Heart left ventricle (tissue), 16 donors: ENCODE measurements at regions not wholly inside any gene's neighbourhood (a gene's known extent, or its start where the extent isn't known, plus 50 kb on each side); places are given as distances from the start of the nearest gene placed in this dataset.

Experiments used
- ATAC-seq, 4 donors: fragments of 200-7000 bp; cut with Tn5 transposase; one replicate each; pipeline ENCODE4 v1.9.1; 2020 to 2022; ENCODE audit warnings: moderate library complexity in 4 of 4, mild to moderate bottlenecking in 3 of 4, moderate number of reproducible peaks in 1 of 4
- DNase-seq, 5 donors: peaks; one replicate each; pipeline ENCODE4 v3.0.0-alpha.2; 2020
- H3K27ac ChIP-seq, 12 donors: fragments of 200-600 bp; sonication (generic) in 4 of 12; one replicate each; pipeline versions ENCODE4 v1.5.0 to v1.8.0; 2016 to 2022; ENCODE audit warnings: mild to moderate bottlenecking in 2 of 12
- H3K27me3 ChIP-seq, 9 donors: fragments of 200-600 bp; sonication (generic) in 2 of 9; one replicate each; pipeline versions ENCODE4 v1.5.1 to v1.8.0; 2016 to 2022; ENCODE audit warnings: mild to moderate bottlenecking in 3 of 9
- H3K36me3 ChIP-seq, 9 donors: fragments of 200-600 bp; sonication (generic) in 2 of 9; one replicate each; pipeline versions ENCODE4 v1.5.0 to v1.8.0; 2018 to 2022; ENCODE audit warnings: mild to moderate bottlenecking in 2 of 9
- H3K4me1 ChIP-seq, 12 donors: fragments of 200-600 bp; sonication (generic) in 4 of 12; one replicate each; pipeline versions ENCODE4 v1.5.0 to v1.8.0; 2016 to 2022; ENCODE audit warnings: mild to moderate bottlenecking in 3 of 12
- H3K4me3 ChIP-seq, 12 donors: fragments of 200-600 bp; sonication (generic) in 4 of 12; one replicate each; pipeline versions ENCODE4 v1.5.0 to v1.8.0; 2017 to 2022; ENCODE audit warnings: mild to moderate bottlenecking in 9 of 12, moderate library complexity in 4 of 12
- H3K9me3 ChIP-seq, 12 donors: fragments of 200-600 bp; sonication (generic) in 4 of 12; one replicate each; pipeline versions ENCODE4 v1.5.0 to v1.8.0; 2016 to 2022; ENCODE audit warnings: mild to moderate bottlenecking in 1 of 12
- POLR2A ChIP-seq, 2 donors: fragments of 450-650 bp; IDR thresholded peaks; one replicate each; pipeline ENCODE4 v1.6.1; 2017; ENCODE audit warnings: antibody characterized with exemption in 2 of 2, mild to moderate bottlenecking in 2 of 2, moderate library complexity in 2 of 2
- WGBS, 4 donors: extraction: QIAGEN DNeasy Blood & Tissue Kit in 2 of 4; methylation state at CpG; one replicate each; pipeline versions ENCODE4 v1.1.5 to v1.1.7; 2013 to 2018; 5-methylcytosine and 5-hydroxymethylcytosine counted together
- intact Hi-C, 10 donors: fragments of 100-400 bp; cut with DNase I; formaldehyde crosslinking; loops; one replicate each; pipeline versions ENCODE4 v1.11.1 to v1.14.2; 2022
- TF ChIP-seq, protein P1 (sequence below), 12 donors: fragments of 200-600 bp; sonication (generic) in 4 of 12; IDR thresholded peaks; one replicate each; pipeline versions ENCODE4 v1.5.0 to v1.8.0; 2018 to 2022; ENCODE audit warnings: antibody characterized with exemption in 12 of 12, mild to moderate bottlenecking in 5 of 12
- donor health status: ischemic (EF 13 %, LVEDD 7.1; RV severe dilation, severe dysfunction).
- donor health status: healthy with polysubstance abuse.
- donor health status: DM: no; HTN: yes; CAD: no.
- donor health status: DM: no; HTN: no; CAD: no.
- donor health status: ischemic (EF 25% LVEDD 6.9; RV normal size, moderate dysfunction).
- donor health status: ischemic (EF 25% LVEDD 5.7; RV mildly dilated, moderate dysfunction).
- donor health status: healthy.
- donor health status: DM: yes; HTN: yes; CAD: no.
- donor health status: ischemic (EF 35%, LVEDD 5.7; RV mildly dilated, moderate dysfunction).
- donor health status: nonischemic (EF 11% LVEDD 7.7; RV severe dilation, severe dysfunction).
- donor health status: DM: yes; HTN: yes; CAD: no.
- donor health status: PGD.
- donor health status: ischemic (EF 29% LVEDD 5.4; RV normal size, mild dysfunction).
- donor health status: nonischemic (EF 23%, LVEDD 6.1; RV moderate dilation, normal function).

GRCh38 chr13:78040205-78040830 is 121.7 kb upstream of the EDNRB start:
- H3K9me3 ChIP-seq: no peaks in the 10 kb centered on the region
- intact Hi-C loops: loop anchor here in 1 of 10 donors (5.0 kb wide), 1 partner anchor 43 kb away; no protein-coding TSS in a partner anchor
- no peaks in the 10 kb centered on the region for H3K4me1 ChIP-seq
- ATAC-seq (no peak), DNase-seq (no peak)
- WGBS, 4 donors: 85 to 96% (median 93%) methylated on average over 4 of the region's 4 CpGs
- no peaks in the 10 kb centered on the region for H3K36me3 ChIP-seq
- no peak for TF ChIP-seq POLR2A (IDR thresholded peaks at IDR 0.05)
- TF ChIP-seq, protein P1, sequence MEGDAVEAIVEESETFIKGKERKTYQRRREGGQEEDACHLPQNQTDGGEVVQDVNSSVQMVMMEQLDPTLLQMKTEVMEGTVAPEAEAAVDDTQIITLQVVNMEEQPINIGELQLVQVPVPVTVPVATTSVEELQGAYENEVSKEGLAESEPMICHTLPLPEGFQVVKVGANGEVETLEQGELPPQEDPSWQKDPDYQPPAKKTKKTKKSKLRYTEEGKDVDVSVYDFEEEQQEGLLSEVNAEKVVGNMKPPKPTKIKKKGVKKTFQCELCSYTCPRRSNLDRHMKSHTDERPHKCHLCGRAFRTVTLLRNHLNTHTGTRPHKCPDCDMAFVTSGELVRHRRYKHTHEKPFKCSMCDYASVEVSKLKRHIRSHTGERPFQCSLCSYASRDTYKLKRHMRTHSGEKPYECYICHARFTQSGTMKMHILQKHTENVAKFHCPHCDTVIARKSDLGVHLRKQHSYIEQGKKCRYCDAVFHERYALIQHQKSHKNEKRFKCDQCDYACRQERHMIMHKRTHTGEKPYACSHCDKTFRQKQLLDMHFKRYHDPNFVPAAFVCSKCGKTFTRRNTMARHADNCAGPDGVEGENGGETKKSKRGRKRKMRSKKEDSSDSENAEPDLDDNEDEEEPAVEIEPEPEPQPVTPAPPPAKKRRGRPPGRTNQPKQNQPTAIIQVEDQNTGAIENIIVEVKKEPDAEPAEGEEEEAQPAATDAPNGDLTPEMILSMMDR (IDR thresholded peaks at IDR 0.05): no peak
- no peak overlapping the region for H3K4me3 ChIP-seq
- H3K27ac ChIP-seq: no peak overlapping the region
- H3K27me3 ChIP-seq: no peaks in the 10 kb centered on the region

DNA sequence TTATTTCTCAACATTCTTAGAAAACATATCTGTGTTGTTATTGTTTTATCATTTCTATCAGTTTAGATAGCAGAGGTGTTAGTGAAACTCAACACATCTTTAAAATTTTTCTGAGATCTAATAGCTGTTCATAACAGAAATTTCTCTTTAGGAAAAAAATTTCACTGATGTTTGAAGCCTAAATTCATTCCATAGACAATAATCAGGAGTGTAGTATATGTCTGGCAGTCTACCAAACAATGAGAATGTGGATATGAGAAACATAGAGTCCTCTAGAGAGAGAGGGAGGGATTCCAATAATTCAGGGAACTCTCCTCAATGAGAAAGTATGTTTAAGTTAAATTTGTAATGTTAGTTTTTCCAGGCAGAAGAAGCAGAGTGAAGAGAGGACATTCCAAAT is 118.2 kb upstream of the EDNRB start:
- peaks cover 0 to 3% (median 0%) of the 10 kb centered on the region in 12 donors for H3K4me1 ChIP-seq
- no peak for ATAC-seq
- no peaks in the 10 kb centered on the region for H3K27me3 ChIP-seq
- H3K27ac ChIP-seq: no peak overlapping the region
- H3K36me3 ChIP-seq: no peaks in the 10 kb centered on the region
- DNase-seq: no peak
- H3K9me3 ChIP-seq: no peaks in the 10 kb centered on the region
- intact Hi-C loops: no loop called here
- TF ChIP-seq POLR2A (IDR thresholded peaks at IDR 0.05): no peak
- TF ChIP-seq, protein P1 (IDR thresholded peaks at IDR 0.05): no peak
- H3K4me3 ChIP-seq: no peak overlapping the region

GRCh38 chr13:78035500-78035899 is 116.9 kb upstream of the EDNRB start:
- Histone ChIP-seq H3K27me3 (no peaks in the 10 kb centered on the region), H3K4me3 (no peak overlapping the region), H3K36me3 (no peaks in the 10 kb centered on the region), H3K27ac (no peak overlapping the region), H3K9me3 (no peaks in the 10 kb centered on the region), H3K4me1 (peaks cover 0 to 7% (median 0%) of the 10 kb centered on the region in 12 donors)
- no peak for TF ChIP-seq POLR2A (IDR thresholded peaks at IDR 0.05)
- TF ChIP-seq, protein P1 (IDR thresholded peaks at IDR 0.05): no peak
- intact Hi-C loops: no loop called here
- DNase-seq (no peak), ATAC-seq (peak in 1 of 4 donors; percentile 33)
- WGBS, 4 donors: 84 to 94% (median 93%) methylated on average over 1 of the region's 1 CpG

- no peaks in the 10 kb centered on the region for H3K36me3 ChIP-seq
- H3K4me3 ChIP-seq: no peak overlapping the region
- TF ChIP-seq, protein P1 (IDR thresholded peaks at IDR 0.05): no peak
- no peak for TF ChIP-seq POLR2A (IDR thresholded peaks at IDR 0.05)
- no peak for ATAC-seq
- no peak overlapping the region for H3K27ac ChIP-seq
- no peaks in the 10 kb centered on the region for H3K27me3 ChIP-seq
- intact Hi-C loops: no loop called here
- WGBS, 4 donors: 42 to 66% (median 55%) methylated on average over 3 of the region's 3 CpGs
- peaks cover 0 to 7% (median 0%) of the 10 kb centered on the region in 12 donors for H3K4me1 ChIP-seq
- DNase-seq: no peak
- no peaks in the 10 kb centered on the region for H3K9me3 ChIP-seq
Measured at GRCh38 chr13:78033509-78033908, 114.9 kb upstream of the EDNRB start.
